Ascending aorta (tissue), 2 donors: ENCODE measurements at regions not wholly inside any gene's neighbourhood (a gene's known extent, or its start where the extent isn't known, plus 50 kb on each side); places are given as distances from the start of the nearest gene placed in this dataset.
"Not testable (repeated sequence)": the region's sequence is repeated elsewhere in the genome, so short reads cannot be mapped to it uniquely, and the experiment has no call there.

Source experiments
- DNase-seq, 2 donors: peaks; one replicate each; pipeline ENCODE4 v3.0.0-alpha.2; 2019; ENCODE audit warnings: low spot score in 2 of 2
- H3K27ac ChIP-seq, 2 donors: fragments of 200-600 bp; sonication (generic); one replicate each; pipeline ENCODE4 v1.5.1; 2016 to 2017; ENCODE audit warnings: mild to moderate bottlenecking in 1 of 2
- H3K27me3 ChIP-seq: fragments of 200-600 bp; sonication (generic); one replicate; pipeline ENCODE4 v1.5.1; 2017
- H3K36me3 ChIP-seq, 2 donors: fragments of 200-600 bp; sonication (generic); one replicate each; pipeline ENCODE4 v1.5.1; 2016
- H3K4me1 ChIP-seq, 2 donors: fragments of 200-600 bp; sonication (generic); one replicate each; pipeline ENCODE4 v1.5.1; 2016 to 2017; ENCODE audit warnings: mild to moderate bottlenecking in 1 of 2
- H3K4me3 ChIP-seq, 2 donors: fragments of 200-600 bp; sonication (generic); one replicate each; pipeline ENCODE4 v1.5.1; 2016 to 2017; ENCODE audit warnings: mild to moderate bottlenecking in 1 of 2
- H3K9me3 ChIP-seq, 2 donors: fragments of 200-600 bp; sonication (generic); one replicate each; pipeline ENCODE4 v1.5.1; 2016
- intact Hi-C: fragments of 100-400 bp; cut with DNase I; formaldehyde crosslinking; loops from one replicate; pipeline ENCODE4 v1.15.1; 2023
- TF ChIP-seq, protein P1 (sequence below), 3 experiments: fragments of 200-600 bp in 2 of 3; fragments of 450-650 bp in 1 of 3; sonication (generic) in 2 of 3; IDR thresholded peaks; one replicate each; pipeline ENCODE4 v1.5.1; 2016 to 2019; ENCODE audit warnings: antibody characterized with exemption in 3 of 3, mild to moderate bottlenecking in 1 of 3, moderate library complexity in 1 of 3

GRCh38 chr14:48615618-48616017 lies 940.2 kb upstream of the MDGA2 start:
- DNase-seq: no peak
- H3K4me1 ChIP-seq: no peaks in the 10 kb centered on the region
- H3K4me3 ChIP-seq: no peak overlapping the region
- no peaks in the 10 kb centered on the region for H3K36me3 ChIP-seq
- no peaks in the 10 kb centered on the region for H3K27me3 ChIP-seq
- TF ChIP-seq, protein P1, sequence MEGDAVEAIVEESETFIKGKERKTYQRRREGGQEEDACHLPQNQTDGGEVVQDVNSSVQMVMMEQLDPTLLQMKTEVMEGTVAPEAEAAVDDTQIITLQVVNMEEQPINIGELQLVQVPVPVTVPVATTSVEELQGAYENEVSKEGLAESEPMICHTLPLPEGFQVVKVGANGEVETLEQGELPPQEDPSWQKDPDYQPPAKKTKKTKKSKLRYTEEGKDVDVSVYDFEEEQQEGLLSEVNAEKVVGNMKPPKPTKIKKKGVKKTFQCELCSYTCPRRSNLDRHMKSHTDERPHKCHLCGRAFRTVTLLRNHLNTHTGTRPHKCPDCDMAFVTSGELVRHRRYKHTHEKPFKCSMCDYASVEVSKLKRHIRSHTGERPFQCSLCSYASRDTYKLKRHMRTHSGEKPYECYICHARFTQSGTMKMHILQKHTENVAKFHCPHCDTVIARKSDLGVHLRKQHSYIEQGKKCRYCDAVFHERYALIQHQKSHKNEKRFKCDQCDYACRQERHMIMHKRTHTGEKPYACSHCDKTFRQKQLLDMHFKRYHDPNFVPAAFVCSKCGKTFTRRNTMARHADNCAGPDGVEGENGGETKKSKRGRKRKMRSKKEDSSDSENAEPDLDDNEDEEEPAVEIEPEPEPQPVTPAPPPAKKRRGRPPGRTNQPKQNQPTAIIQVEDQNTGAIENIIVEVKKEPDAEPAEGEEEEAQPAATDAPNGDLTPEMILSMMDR (IDR thresholded peaks at IDR 0.05): no peak
- no peaks in the 10 kb centered on the region for H3K9me3 ChIP-seq
- intact Hi-C loops: no loop called here
- no peak overlapping the region for H3K27ac ChIP-seq

GRCh38 chr14:48614003-48614402 lies 938.6 kb upstream of the MDGA2 start:
- Histone ChIP-seq H3K4me1 (no peaks in the 10 kb centered on the region), H3K36me3 (no peaks in the 10 kb centered on the region), H3K27me3 (no peaks in the 10 kb centered on the region), H3K27ac (no peak overlapping the region), H3K4me3 (no peak overlapping the region), H3K9me3 (no peaks in the 10 kb centered on the region)
- intact Hi-C loops: no loop called here
- TF ChIP-seq, protein P1 (IDR thresholded peaks at IDR 0.05): no peak
- no peak for DNase-seq

DNA sequence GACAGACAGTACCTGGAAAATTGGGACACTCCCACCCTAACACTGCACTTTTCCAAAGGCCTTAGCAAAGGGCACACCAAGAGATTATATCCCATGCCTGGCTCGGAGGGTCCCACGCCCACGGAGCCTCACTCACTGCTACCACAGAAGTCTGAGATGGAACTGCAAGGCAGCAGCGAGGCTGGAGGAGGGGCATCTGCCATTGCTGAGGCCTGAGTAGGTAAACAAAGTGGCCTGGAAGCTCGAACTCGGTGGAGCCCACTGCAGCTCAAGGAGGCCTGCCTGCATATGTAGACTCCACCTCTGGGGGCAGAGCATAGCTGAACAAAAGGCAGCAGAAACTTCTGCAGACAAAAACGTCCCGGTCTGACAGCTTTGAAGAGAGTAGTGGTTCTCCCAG lies 931.6 kb upstream of the MDGA2 start:
- H3K36me3 ChIP-seq, H3K9me3 ChIP-seq, H3K27me3 ChIP-seq, H3K4me3 ChIP-seq, intact Hi-C loops, DNase-seq, H3K27ac ChIP-seq, H3K4me1 ChIP-seq: not testable (repeated sequence)

- Histone ChIP-seq H3K9me3 (no peaks in the 10 kb centered on the region), H3K27me3 (no peaks in the 10 kb centered on the region), H3K27ac (no peak overlapping the region), H3K4me1 (no peaks in the 10 kb centered on the region), H3K4me3 (no peak overlapping the region), H3K36me3 (no peaks in the 10 kb centered on the region)
- DNase-seq: no peak
- TF ChIP-seq, protein P1 (IDR thresholded peaks at IDR 0.05): no peak
- intact Hi-C loops: no loop called here
Measured at GRCh38 chr14:48598458-48598857, 923.1 kb upstream of the MDGA2 start.

GRCh38 chr14:48586099-48586498 lies 910.7 kb upstream of the MDGA2 start:
- no peak for DNase-seq

DNA sequence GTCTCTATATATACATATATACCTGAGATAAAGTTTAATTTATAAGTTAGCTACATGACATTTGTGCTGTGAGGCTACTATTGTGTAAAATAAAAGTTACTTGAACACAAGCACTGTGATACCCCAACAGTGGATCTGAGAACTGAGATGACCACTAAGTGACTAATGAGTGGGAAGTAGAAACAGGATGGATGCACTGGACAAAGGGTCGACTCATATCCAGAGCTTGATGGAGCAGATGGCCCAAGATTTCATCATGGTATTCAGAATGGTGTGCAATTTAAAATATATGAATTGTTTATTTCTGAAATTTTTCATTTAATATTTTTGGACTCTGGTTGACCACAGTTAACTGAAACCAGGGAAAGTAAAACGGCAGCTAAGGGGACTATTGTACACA lies 908.6 kb upstream of the MDGA2 start:
- Histone ChIP-seq H3K27me3 (no peaks in the 10 kb centered on the region), H3K36me3 (no peaks in the 10 kb centered on the region), H3K4me1 (no peaks in the 10 kb centered on the region), H3K4me3 (no peak overlapping the region), H3K27ac (no peak overlapping the region), H3K9me3 (no peaks in the 10 kb centered on the region)
- intact Hi-C loops: no loop called here
- no peak for DNase-seq
- TF ChIP-seq, protein P1 (IDR thresholded peaks at IDR 0.05): no peak

More at GRCh38 chr14:48586099-48586498, 910.7 kb upstream of the MDGA2 start:
- H3K27me3 ChIP-seq: no peaks in the 10 kb centered on the region
- H3K9me3 ChIP-seq: no peaks in the 10 kb centered on the region
- no peaks in the 10 kb centered on the region for H3K4me1 ChIP-seq
- intact Hi-C loops: no loop called here
- H3K27ac ChIP-seq: no peak overlapping the region
- H3K36me3 ChIP-seq: no peaks in the 10 kb centered on the region
- TF ChIP-seq, protein P1 (IDR thresholded peaks at IDR 0.05): no peak
- H3K4me3 ChIP-seq: no peak overlapping the region
